ENCODE measurements at regions not wholly inside any gene's neighbourhood (a gene's known extent, or its start where the extent isn't known, plus 50 kb on each side); places are given as distances from the start of the nearest gene placed in this dataset.
"Not testable (repeated sequence)": the region's sequence is repeated elsewhere in the genome, so short reads cannot be mapped to it uniquely, and the experiment has no call there.

DNA sequence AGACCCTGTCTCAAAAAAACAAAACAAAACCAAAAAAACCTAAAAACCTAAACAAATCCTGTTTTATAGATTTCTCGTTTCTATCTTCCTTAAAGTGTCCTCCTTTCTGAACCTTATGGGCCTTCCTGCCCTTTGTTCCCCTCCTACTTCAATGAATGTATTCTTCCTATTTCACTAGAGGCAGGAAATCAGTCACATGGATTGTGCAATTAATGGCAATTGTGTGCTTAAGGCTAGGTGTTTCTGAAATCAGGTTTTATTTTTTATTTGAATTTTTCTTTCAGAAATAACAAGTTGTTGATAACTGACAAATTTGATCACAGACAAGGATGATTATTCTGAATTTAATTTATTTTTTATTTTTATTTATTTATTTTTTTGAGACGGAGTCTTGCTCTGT, 220.6 kb upstream of the SEMA6A start:
- Mint-ChIP-seq H3K9me3 (no peaks in the 10 kb centered on the region), H3K36me3 (no peaks in the 10 kb centered on the region), H3K4me3 (no peak overlapping the region), H3K27me3 (no peaks in the 10 kb centered on the region), H3K27ac (no peak overlapping the region), H3K4me1 (no peaks in the 10 kb centered on the region)
- no peak for DNase-seq
- CTCF ChIA-PET = no interaction called here

DNA sequence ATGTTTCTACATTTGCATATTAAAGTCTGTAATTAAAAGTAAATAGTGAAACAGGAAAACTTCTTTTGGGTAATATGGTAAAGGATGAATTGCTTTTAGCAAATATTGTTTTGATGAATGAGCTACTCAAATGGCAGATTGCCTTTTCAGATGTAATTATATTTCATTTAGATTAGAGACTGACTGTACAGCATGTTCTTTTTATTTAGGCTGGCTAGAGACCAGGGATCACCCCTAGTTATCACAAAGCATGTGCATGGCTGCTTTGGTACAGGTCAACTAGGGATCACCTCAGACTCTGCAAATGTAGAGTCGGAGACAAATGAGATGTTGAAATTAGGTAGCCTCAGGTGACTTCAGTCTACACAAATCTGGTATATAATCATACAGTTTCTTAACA, 214.9 kb upstream of the SEMA6A start:
- CTCF ChIA-PET = no interaction called here
- H3K4me3 Mint-ChIP-seq = no peak overlapping the region
- no peak for DNase-seq
- H3K9me3 Mint-ChIP-seq = peaks cover 4% of the 10 kb centered on the region
- no peak overlapping the region for H3K27ac Mint-ChIP-seq
- H3K27me3 Mint-ChIP-seq = no peaks in the 10 kb centered on the region
- H3K4me1 Mint-ChIP-seq = no peaks in the 10 kb centered on the region
- H3K36me3 Mint-ChIP-seq = no peaks in the 10 kb centered on the region

DNA sequence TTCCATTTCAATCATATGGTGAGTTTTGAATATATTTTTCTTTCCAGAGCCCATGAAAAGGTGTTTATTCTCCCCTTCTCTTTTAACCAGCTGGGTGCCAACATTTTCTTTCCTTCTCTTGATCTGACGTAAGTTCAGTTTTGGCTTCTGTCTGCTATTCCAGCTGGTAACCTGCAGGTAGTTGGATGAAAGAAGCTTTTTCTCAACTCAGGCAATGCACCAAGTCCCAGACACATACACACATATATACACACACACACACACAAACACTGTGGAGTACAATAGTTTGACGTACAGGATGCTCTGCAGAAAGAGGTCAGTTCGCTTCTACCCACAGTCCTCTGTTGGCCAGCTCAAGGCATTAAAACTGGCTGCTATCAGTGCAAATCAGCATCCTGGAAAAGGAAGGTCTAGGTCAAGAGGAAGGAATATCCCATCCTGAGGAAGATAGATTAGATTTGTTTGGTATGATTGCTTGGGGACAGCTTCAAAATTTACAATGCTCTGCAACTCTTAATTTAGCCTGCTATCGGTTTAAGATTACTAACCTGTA, 214.3 kb upstream of the SEMA6A start:
- Mint-ChIP-seq H3K36me3 (no peaks in the 10 kb centered on the region), H3K9me3 (peaks cover 4% of the 10 kb centered on the region), H3K4me3 (no peak overlapping the region), H3K27ac (no peak overlapping the region), H3K4me1 (no peaks in the 10 kb centered on the region), H3K27me3 (no peaks in the 10 kb centered on the region)
- CTCF ChIA-PET = no interaction called here
- DNase-seq = no peak

DNA sequence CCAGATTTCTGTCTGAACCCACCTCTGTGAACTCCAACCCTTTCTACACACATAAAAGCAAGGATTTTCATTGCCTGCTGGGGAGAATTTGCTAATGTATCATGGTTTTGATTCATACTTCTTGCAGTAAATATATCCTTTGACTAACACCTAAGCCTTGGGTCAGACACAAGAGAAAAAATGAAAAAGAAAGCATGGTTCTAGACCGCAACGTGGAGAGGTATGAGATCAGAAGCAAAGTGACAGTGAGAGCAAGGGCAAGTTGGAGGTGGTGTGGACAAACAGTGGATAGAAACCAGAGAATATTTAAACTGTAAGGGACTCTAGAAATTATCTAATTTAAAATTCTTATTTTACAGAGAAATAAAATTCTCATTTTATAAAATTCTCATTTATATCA, 212.9 kb upstream of the SEMA6A start:
- Mint-ChIP-seq H3K27me3 (no peaks in the 10 kb centered on the region), H3K36me3 (no peaks in the 10 kb centered on the region), H3K9me3 (peaks cover 8% of the 10 kb centered on the region), H3K4me1 (no peaks in the 10 kb centered on the region), H3K4me3 (no peak overlapping the region), H3K27ac (no peak overlapping the region)
- no peak for DNase-seq
- CTCF ChIA-PET = no interaction called here

DNA sequence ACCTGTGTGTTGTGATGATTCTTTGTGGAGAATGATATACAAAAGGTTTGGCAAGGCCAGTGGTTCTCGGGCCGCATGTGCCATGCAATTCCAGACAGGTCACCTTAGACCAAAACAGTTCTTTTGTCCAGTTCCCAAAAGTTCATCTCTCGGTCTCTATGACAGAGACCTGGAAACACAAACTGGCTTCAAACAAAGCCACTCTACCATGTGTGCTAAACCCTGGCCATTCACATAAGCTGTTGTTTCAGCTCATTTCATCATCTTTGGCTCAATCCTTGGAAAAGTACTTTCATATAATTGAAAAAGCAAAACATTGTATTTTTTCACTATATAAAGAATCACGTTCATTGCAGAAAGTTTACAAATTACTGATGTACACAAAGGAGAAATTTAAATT, 210.5 kb upstream of the SEMA6A start:
- CTCF ChIA-PET = no interaction called here
- Mint-ChIP-seq H3K36me3 (no peaks in the 10 kb centered on the region), H3K27ac (no peak overlapping the region), H3K4me3 (no peak overlapping the region), H3K4me1 (no peaks in the 10 kb centered on the region), H3K9me3 (peaks cover 8% of the 10 kb centered on the region), H3K27me3 (no peaks in the 10 kb centered on the region)
- DNase-seq = no peak

DNA sequence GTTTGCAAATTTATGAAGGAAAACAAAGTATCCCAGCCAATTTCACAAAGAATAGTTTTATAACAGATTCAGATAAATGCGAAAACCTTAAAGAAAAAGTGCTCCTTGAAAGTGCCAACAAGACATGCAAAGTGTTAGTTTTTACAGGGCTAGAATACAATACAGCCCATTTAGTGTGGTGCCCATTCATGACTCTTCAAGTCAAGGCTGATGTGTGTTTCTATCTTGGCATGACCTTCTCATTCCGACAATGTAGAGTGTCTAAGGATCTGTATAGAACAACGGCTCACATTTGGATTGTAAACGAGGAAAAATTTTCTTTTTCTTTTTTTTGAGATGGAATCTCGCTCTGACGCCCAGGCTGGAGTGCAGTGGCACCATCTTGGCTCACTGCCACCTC, 205.2 kb upstream of the SEMA6A start:
- Mint-ChIP-seq H3K36me3 (no peaks in the 10 kb centered on the region), H3K4me3 (no peak overlapping the region), H3K27ac (no peak overlapping the region), H3K9me3 (peaks cover 3% of the 10 kb centered on the region), H3K4me1 (no peaks in the 10 kb centered on the region), H3K27me3 (peaks cover 4% of the 10 kb centered on the region)
- no peak for DNase-seq
- CTCF ChIA-PET = no interaction called here

DNA sequence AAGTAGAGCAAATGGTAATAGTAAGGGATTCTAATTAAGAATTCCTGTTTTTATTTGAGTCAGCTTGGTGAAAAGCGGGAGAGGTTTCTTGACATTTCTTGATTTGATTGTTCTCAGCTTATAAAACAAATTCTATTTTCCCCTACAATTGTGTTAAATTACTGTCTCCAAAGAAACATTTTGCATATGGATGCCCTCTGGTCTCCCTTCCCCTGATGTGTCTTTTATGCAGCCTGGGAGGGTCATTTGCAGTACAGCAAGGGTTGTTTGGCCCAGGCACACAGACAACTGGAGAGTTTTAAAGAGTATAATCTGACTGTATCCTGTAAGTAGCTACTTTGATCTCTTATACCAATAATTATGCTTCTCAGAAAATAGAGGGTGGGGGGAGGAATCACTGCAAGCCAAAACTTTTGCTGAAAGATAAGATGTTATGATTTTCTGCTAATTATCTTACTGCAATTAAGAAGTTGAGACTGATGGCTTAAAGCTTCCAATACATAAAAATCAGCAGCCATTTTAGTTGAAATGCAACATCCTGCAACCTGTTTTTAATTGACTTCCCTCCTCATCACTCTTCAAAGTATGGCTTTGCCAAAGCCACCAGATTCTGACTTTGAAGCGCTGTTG, 204.1 kb upstream of the SEMA6A start:
- H3K27ac Mint-ChIP-seq = no peak overlapping the region
- peaks cover 4% of the 10 kb centered on the region for H3K27me3 Mint-ChIP-seq
- H3K36me3 Mint-ChIP-seq = no peaks in the 10 kb centered on the region
- DNase-seq = no peak
- peaks cover 2% of the 10 kb centered on the region for H3K9me3 Mint-ChIP-seq
- H3K4me3 Mint-ChIP-seq = no peak overlapping the region
- CTCF ChIA-PET = no interaction called here
- H3K4me1 Mint-ChIP-seq = no peaks in the 10 kb centered on the region

DNA sequence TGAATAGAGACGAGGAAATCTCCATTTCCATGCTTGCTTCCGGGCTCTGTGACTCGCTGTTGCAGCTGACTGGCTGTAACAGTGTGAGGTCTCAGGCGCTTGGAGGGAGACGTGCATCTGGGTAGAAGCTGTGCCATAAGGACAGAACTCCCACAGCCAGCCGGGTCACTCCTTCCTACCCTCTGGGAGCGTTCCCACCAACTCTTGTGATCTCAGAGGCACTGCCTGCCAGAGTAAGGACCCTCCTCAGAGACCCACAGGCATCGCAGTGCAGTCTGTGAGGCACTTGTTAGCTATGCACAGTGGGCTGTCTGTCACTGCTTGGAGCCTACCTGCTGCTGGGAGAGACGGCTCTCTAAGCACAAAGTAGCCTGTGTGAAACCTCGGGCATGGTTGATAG, 203.4 kb upstream of the SEMA6A start:
- no peaks in the 10 kb centered on the region for H3K4me1 Mint-ChIP-seq
- H3K9me3 Mint-ChIP-seq = no peaks in the 10 kb centered on the region
- CTCF ChIA-PET = no interaction called here
- H3K27me3 Mint-ChIP-seq = peaks cover 4% of the 10 kb centered on the region
- DNase-seq = no peak
- H3K36me3 Mint-ChIP-seq = no peaks in the 10 kb centered on the region
- no peak overlapping the region for H3K4me3 Mint-ChIP-seq
- no peak overlapping the region for H3K27ac Mint-ChIP-seq

DNA sequence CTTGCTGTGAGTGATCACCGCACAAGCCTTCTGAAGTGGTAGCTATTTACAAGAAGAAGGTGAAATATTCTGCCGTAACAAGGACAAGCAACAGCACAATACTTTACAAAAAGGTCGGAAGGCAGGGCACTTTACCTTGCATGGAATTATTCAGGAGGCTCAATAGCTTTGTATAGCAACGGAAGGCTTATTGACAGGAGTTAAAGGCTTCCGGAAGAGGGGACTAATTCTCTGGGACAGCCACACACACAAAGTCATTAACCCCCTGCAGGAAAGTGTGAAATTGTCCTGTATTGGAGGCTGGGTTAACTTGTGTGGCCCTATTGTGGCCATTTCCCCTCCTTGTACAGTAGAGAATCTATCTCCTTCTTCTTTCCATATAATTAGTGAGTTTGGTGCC, 199.3 kb upstream of the SEMA6A start:
- Mint-ChIP-seq H3K36me3 (no peaks in the 10 kb centered on the region), H3K27me3 (peaks cover 4% of the 10 kb centered on the region), H3K27ac (no peak overlapping the region), H3K4me1 (no peaks in the 10 kb centered on the region), H3K9me3 (no peaks in the 10 kb centered on the region), H3K4me3 (no peak overlapping the region)
- CTCF ChIA-PET = no interaction called here
- DNase-seq = no peak

DNA sequence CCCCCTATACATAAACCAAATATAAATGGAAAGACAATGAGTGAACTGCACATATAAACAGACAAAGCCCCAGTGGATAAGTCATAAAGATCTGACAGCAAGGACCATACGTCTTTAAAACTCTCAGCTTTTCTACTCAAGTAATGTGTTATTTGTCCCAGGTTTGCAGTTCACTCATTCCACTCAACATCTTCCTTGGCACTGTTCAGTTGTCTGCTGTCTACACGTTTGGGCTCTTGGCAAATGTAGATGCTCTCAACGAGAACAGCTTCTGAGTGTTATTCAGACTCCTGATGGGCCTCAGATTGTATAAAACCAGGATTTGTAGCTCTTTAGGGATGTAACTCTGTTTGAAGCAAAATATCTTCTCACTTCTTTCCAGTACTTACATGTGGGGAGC, 198.2 kb upstream of the SEMA6A start:
- Mint-ChIP-seq H3K36me3 (no peaks in the 10 kb centered on the region), H3K4me3 (no peak overlapping the region), H3K27me3 (peaks cover under 1% of the 10 kb centered on the region), H3K4me1 (no peaks in the 10 kb centered on the region), H3K27ac (no peak overlapping the region), H3K9me3 (no peaks in the 10 kb centered on the region)
- DNase-seq = no peak
- CTCF ChIA-PET = no interaction called here

DNA sequence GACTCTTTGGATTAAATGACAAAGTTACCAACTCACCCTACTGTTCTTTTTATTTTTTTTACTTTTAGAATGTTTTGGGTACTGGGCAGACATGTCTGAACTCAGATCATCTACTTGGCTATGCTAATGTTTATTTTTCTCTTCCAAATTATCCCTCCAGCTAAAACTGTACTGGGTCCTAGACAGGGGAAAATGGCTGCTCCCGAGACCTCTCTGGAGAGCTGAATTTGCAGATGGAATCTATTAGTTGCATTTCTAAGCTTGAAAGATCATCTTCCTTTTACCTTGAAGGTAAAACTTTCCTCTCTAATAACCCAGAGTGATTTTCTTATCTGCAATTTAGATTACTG, 197.5 kb upstream of the SEMA6A start:
- no peaks in the 10 kb centered on the region for H3K9me3 Mint-ChIP-seq
- no peak overlapping the region for H3K4me3 Mint-ChIP-seq
- H3K36me3 Mint-ChIP-seq = no peaks in the 10 kb centered on the region
- H3K27me3 Mint-ChIP-seq = no peaks in the 10 kb centered on the region
- no peak for DNase-seq
- no peak overlapping the region for H3K27ac Mint-ChIP-seq
- no peaks in the 10 kb centered on the region for H3K4me1 Mint-ChIP-seq
- CTCF ChIA-PET = no interaction called here

DNA sequence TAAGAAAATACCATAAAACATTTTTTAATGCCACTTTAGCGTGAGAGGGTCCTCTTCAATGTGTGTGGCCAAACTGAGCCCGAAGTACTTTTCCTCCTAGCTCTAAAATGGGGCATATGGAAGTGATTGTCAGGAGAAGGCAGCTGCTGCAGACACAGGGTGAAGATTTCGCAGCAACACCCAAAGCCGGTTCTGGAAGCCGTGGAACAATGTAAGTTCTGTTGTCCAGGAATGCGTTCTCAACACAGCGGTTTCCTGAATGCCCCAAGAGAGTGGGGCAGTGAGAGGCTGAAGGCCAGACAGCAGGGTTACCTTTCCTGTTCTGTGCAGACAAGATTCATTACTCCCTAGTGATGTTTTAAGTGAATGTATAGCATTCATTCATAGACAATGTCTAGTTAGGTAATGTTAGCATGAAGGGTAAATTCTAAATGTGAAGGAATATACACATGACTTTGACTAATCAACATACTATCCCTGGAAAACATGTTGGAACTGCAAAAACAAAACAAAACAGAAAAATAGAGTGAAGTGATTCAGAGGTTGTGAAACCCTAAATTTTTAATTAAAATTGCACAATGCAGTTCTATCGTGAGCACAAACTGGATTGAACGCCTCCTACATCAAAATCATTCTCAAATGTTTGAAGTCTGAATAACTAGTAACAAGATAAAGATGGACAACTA, 197.0 kb upstream of the SEMA6A start:
- H3K4me3 Mint-ChIP-seq = no peak overlapping the region
- no peaks in the 10 kb centered on the region for H3K36me3 Mint-ChIP-seq
- no peaks in the 10 kb centered on the region for H3K4me1 Mint-ChIP-seq
- no peaks in the 10 kb centered on the region for H3K9me3 Mint-ChIP-seq
- no peak for DNase-seq
- no peak overlapping the region for H3K27ac Mint-ChIP-seq
- CTCF ChIA-PET = no interaction called here
- H3K27me3 Mint-ChIP-seq = no peaks in the 10 kb centered on the region

DNA sequence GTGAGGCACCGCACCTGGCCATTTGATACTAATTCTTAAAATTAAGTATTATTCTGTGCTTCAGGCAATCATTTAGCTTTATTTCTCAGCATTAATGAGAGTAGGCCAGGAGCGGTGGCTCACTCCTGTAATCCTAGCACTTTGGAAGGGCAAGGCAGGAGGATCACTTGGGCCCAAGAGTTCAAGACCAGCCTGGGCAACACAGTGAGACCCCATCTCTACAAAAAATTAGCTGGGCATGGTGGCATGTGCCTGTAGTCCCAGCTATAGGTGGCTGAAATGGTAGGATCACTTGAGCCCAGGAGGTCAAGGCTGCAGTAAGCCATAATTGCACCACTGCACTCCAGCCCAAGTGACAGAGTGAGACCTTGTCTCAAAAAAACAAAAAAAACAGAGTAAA, 195.3 kb upstream of the SEMA6A start:
- H3K36me3 Mint-ChIP-seq, H3K9me3 Mint-ChIP-seq, CTCF ChIA-PET, H3K4me3 Mint-ChIP-seq, DNase-seq, H3K27ac Mint-ChIP-seq, H3K27me3 Mint-ChIP-seq, H3K4me1 Mint-ChIP-seq: not testable (repeated sequence)

DNA sequence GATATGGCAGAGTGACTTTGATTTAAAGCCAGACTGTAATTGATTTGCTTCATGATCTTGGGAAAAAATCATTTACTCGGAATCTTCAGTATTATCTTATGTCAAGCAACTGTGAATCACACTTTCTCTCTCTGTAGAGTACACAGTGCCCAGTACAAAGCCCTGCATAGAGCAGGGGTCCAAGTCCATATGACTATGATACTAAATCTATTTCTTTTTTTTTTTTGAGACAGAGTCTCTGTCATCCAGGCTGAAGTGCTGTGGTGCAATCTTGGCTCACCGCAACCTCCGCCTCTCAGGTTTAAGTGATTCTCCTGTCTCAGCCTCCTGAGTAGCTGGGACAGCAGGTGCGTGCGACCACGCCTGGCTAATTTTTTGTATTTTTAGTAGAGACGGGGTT, 194.8 kb upstream of the SEMA6A start:
- H3K4me3 Mint-ChIP-seq = no peak overlapping the region
- no peaks in the 10 kb centered on the region for H3K9me3 Mint-ChIP-seq
- no peaks in the 10 kb centered on the region for H3K4me1 Mint-ChIP-seq
- H3K36me3 Mint-ChIP-seq = no peaks in the 10 kb centered on the region
- no peak for DNase-seq
- CTCF ChIA-PET = no interaction called here
- H3K27me3 Mint-ChIP-seq = no peaks in the 10 kb centered on the region
- no peak overlapping the region for H3K27ac Mint-ChIP-seq

DNA sequence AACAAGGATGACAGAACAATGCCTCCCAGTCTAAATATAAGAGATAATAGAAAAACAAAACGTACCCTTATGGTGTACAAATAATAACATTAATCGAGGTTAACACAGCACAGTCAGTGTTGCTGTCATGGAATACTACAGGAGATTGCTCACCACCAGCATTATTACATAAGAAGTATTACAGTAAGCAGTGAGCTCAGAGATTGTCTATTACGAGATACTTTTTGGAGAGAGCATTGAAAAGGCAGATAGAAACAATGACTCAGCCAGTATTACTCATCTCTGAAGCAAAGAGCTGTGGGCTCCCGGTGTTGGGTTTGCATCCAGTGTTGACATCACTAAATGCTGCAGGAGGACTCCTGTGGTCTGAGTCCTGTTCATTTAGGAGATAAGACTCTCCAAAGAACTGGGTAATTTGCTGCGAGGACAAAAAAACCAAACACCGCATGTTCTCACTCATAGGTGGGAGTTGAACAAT, 191.9 kb upstream of the SEMA6A start:
- CTCF ChIA-PET = no interaction called here
- Mint-ChIP-seq H3K27ac (no peak overlapping the region), H3K4me1 (no peaks in the 10 kb centered on the region), H3K27me3 (no peaks in the 10 kb centered on the region), H3K4me3 (no peak overlapping the region), H3K36me3 (no peaks in the 10 kb centered on the region), H3K9me3 (no peaks in the 10 kb centered on the region)
- DNase-seq = no peak

All from activated naive CD4-positive, alpha-beta T cell treated with anti-CD3 and anti-CD28 coated beads, Interleukin-2, amount 10 ng/mL, durations not matched to agents 7 days and 5 days (primary cell).